ENCODE measurements at regions not wholly inside any gene's neighbourhood (a gene's known extent, or its start where the extent isn't known, plus 50 kb on each side); places are given as distances from the start of the nearest gene placed in this dataset.
"Not testable (repeated sequence)": the region's sequence is repeated elsewhere in the genome, so short reads cannot be mapped to it uniquely, and the experiment has no call there.

- TF ChIP-seq CTCF, POLR2AphosphoS5 (IDR thresholded peaks at IDR 0.05): not testable (repeated sequence)
Measured at GRCh38 chr22:11825009-11825408, 3703.0 kb upstream of the OR11H1 start.

All from breast epithelium (tissue), 3 donors.